ENCODE measurements at regions not wholly inside any gene's neighbourhood (a gene's known extent, or its start where the extent isn't known, plus 50 kb on each side); places are given as distances from the start of the nearest gene placed in this dataset.

- H3K9me3 Mint-ChIP-seq = no peaks in the 10 kb centered on the region
- no peak for ATAC-seq (replicated peaks)
- no peaks in the 10 kb centered on the region for H3K4me1 Mint-ChIP-seq (ENCODE audit: low read depth in 2 of 2)
- H3K27ac Mint-ChIP-seq = no peak overlapping the region
- H3K4me3 Mint-ChIP-seq = no peak overlapping the region
- no peaks in the 10 kb centered on the region for H3K27me3 Mint-ChIP-seq
- no peaks in the 10 kb centered on the region for H3K36me3 Mint-ChIP-seq (ENCODE audit: insufficient read depth)
- DNase-seq = no peak
These were observed 2783.8 kb downstream of the PCDH9 start for GRCh38 chr13:64446372-64446771.

GRCh38 chr13:64441740-64442139 lies 2788.4 kb downstream of the PCDH9 start:
- Mint-ChIP-seq H3K27me3 (no peaks in the 10 kb centered on the region), H3K27ac (no peak overlapping the region), H3K36me3 (ENCODE audit: insufficient read depth) (no peaks in the 10 kb centered on the region), H3K4me3 (no peak overlapping the region), H3K4me1 (ENCODE audit: low read depth in 2 of 2) (no peaks in the 10 kb centered on the region), H3K9me3 (peaks cover 3 to 7% of the 10 kb centered on the region in 2 donors)
- ATAC-seq (replicated peaks) = no peak
- DNase-seq = no peak

GRCh38 chr13:64438084-64438483 lies 2792.1 kb downstream of the PCDH9 start:
- ATAC-seq (replicated peaks) = no peak
- Mint-ChIP-seq H3K36me3 (ENCODE audit: insufficient read depth) (no peaks in the 10 kb centered on the region), H3K9me3 (peaks cover 6 to 17% of the 10 kb centered on the region in 2 donors), H3K4me3 (no peak overlapping the region), H3K27me3 (no peaks in the 10 kb centered on the region), H3K4me1 (ENCODE audit: low read depth in 2 of 2) (no peaks in the 10 kb centered on the region), H3K27ac (no peak overlapping the region)
- DNase-seq = no peak

GRCh38 chr13:64429691-64430090 lies 2800.4 kb downstream of the PCDH9 start:
- Mint-ChIP-seq H3K27ac (no peak overlapping the region), H3K4me3 (no peak overlapping the region), H3K36me3 (ENCODE audit: insufficient read depth) (no peaks in the 10 kb centered on the region), H3K9me3 (peaks cover 2 to 6% of the 10 kb centered on the region in 2 donors), H3K4me1 (ENCODE audit: low read depth in 2 of 2) (no peaks in the 10 kb centered on the region), H3K27me3 (no peaks in the 10 kb centered on the region)
- DNase-seq (no peak), ATAC-seq (replicated peaks) (no peak)

- Mint-ChIP-seq H3K9me3 (peaks cover 0 to 4% of the 10 kb centered on the region in 2 donors), H3K36me3 (ENCODE audit: insufficient read depth) (no peaks in the 10 kb centered on the region), H3K27me3 (no peaks in the 10 kb centered on the region), H3K4me3 (no peak overlapping the region), H3K27ac (no peak overlapping the region), H3K4me1 (ENCODE audit: low read depth in 2 of 2) (no peaks in the 10 kb centered on the region)
- ATAC-seq (replicated peaks) (no peak), DNase-seq (no peak)
These were observed 2801.9 kb downstream of the PCDH9 start for GRCh38 chr13:64428196-64428595.

- H3K4me3 Mint-ChIP-seq = no peak overlapping the region
- no peak overlapping the region for H3K27ac Mint-ChIP-seq
- no peaks in the 10 kb centered on the region for H3K27me3 Mint-ChIP-seq
- no peaks in the 10 kb centered on the region for H3K9me3 Mint-ChIP-seq
- no peaks in the 10 kb centered on the region for H3K4me1 Mint-ChIP-seq (ENCODE audit: low read depth in 2 of 2)
- H3K36me3 Mint-ChIP-seq (ENCODE audit: insufficient read depth) = no peaks in the 10 kb centered on the region
- ATAC-seq (replicated peaks) (no peak), DNase-seq (no peak)
These were observed 2806.7 kb downstream of the PCDH9 start for GRCh38 chr13:64423467-64423866.

- Mint-ChIP-seq H3K4me1 (ENCODE audit: low read depth in 2 of 2) (no peaks in the 10 kb centered on the region), H3K27me3 (no peaks in the 10 kb centered on the region)
These were observed 2810.0 kb downstream of the PCDH9 start for GRCh38 chr13:64420181-64420580.

GRCh38 chr13:64417581-64417980 lies 2812.6 kb downstream of the PCDH9 start:
- Mint-ChIP-seq H3K9me3 (peaks cover 0 to 13% of the 10 kb centered on the region in 2 donors), H3K36me3 (ENCODE audit: insufficient read depth) (no peaks in the 10 kb centered on the region), H3K27me3 (no peaks in the 10 kb centered on the region), H3K4me1 (ENCODE audit: low read depth in 2 of 2) (no peaks in the 10 kb centered on the region), H3K27ac (no peak overlapping the region), H3K4me3 (no peak overlapping the region)
- DNase-seq (no peak), ATAC-seq (replicated peaks) (no peak)

More at GRCh38 chr13:64420181-64420580, 2810.0 kb downstream of the PCDH9 start:
- no peak overlapping the region for H3K27ac Mint-ChIP-seq
- DNase-seq (no peak), ATAC-seq (replicated peaks) (no peak)
- no peak overlapping the region for H3K4me3 Mint-ChIP-seq
- H3K36me3 Mint-ChIP-seq (ENCODE audit: insufficient read depth) = no peaks in the 10 kb centered on the region
- no peaks in the 10 kb centered on the region for H3K9me3 Mint-ChIP-seq

GRCh38 chr13:64414381-64414780 lies 2815.8 kb downstream of the PCDH9 start:
- no peak for DNase-seq
- no peak overlapping the region for H3K27ac Mint-ChIP-seq
- no peak overlapping the region for H3K4me3 Mint-ChIP-seq

GRCh38 chr13:64413529-64413928 lies 2816.6 kb downstream of the PCDH9 start:
- Mint-ChIP-seq H3K36me3 (ENCODE audit: insufficient read depth) (no peaks in the 10 kb centered on the region), H3K4me1 (ENCODE audit: low read depth in 2 of 2) (no peaks in the 10 kb centered on the region), H3K27me3 (no peaks in the 10 kb centered on the region), H3K4me3 (no peak overlapping the region), H3K9me3 (peaks cover 1 to 13% of the 10 kb centered on the region in 2 donors), H3K27ac (no peak overlapping the region)
- ATAC-seq (replicated peaks) (no peak), DNase-seq (no peak)

More at GRCh38 chr13:64414381-64414780, 2815.8 kb downstream of the PCDH9 start:
- Mint-ChIP-seq H3K4me1 (ENCODE audit: low read depth in 2 of 2) (no peaks in the 10 kb centered on the region), H3K9me3 (peaks cover 1 to 13% of the 10 kb centered on the region in 2 donors), H3K36me3 (ENCODE audit: insufficient read depth) (no peaks in the 10 kb centered on the region), H3K27me3 (no peaks in the 10 kb centered on the region)
- ATAC-seq (replicated peaks) = no peak

- DNase-seq = no peak
- ATAC-seq (replicated peaks) = no peak
- Mint-ChIP-seq H3K36me3 (ENCODE audit: insufficient read depth) (no peaks in the 10 kb centered on the region), H3K27ac (no peak overlapping the region), H3K9me3 (peaks cover 3 to 37% of the 10 kb centered on the region in 2 donors), H3K4me1 (ENCODE audit: low read depth in 2 of 2) (no peaks in the 10 kb centered on the region), H3K4me3 (no peak overlapping the region), H3K27me3 (no peaks in the 10 kb centered on the region)
These were observed 2819.7 kb downstream of the PCDH9 start for GRCh38 chr13:64410276-64411053.

GRCh38 chr13:64397701-64398100 lies 2832.4 kb downstream of the PCDH9 start:
- DNase-seq (no peak), ATAC-seq (replicated peaks) (no peak)
- Mint-ChIP-seq H3K27me3 (no peaks in the 10 kb centered on the region), H3K27ac (no peak overlapping the region), H3K9me3 (peaks cover 0 to 10% of the 10 kb centered on the region in 2 donors), H3K4me3 (no peak overlapping the region), H3K4me1 (ENCODE audit: low read depth in 2 of 2) (no peaks in the 10 kb centered on the region), H3K36me3 (ENCODE audit: insufficient read depth) (no peaks in the 10 kb centered on the region)

GRCh38 chr13:64377606-64378005 lies 2852.5 kb downstream of the PCDH9 start:
- ATAC-seq (replicated peaks) = no peak
- no peak overlapping the region for H3K4me3 Mint-ChIP-seq

GRCh38 chr13:64371461-64371860 lies 2858.7 kb downstream of the PCDH9 start:
- Mint-ChIP-seq H3K4me3 (no peak overlapping the region), H3K9me3 (peaks cover 14 to 21% of the 10 kb centered on the region in 2 donors), H3K4me1 (ENCODE audit: low read depth in 2 of 2) (peaks cover 0 to under 1% of the 10 kb centered on the region in 2 donors), H3K27ac (no peak overlapping the region), H3K36me3 (ENCODE audit: insufficient read depth) (no peaks in the 10 kb centered on the region), H3K27me3 (no peaks in the 10 kb centered on the region)
- no peak for ATAC-seq (replicated peaks)
- DNase-seq = no peak

More at GRCh38 chr13:64377606-64378005, 2852.5 kb downstream of the PCDH9 start:
- DNase-seq = no peak
- Mint-ChIP-seq H3K4me1 (ENCODE audit: low read depth in 2 of 2) (no peaks in the 10 kb centered on the region), H3K27ac (no peak overlapping the region), H3K36me3 (ENCODE audit: insufficient read depth) (no peaks in the 10 kb centered on the region), H3K27me3 (no peaks in the 10 kb centered on the region), H3K9me3 (peaks cover 0 to 13% of the 10 kb centered on the region in 2 donors)
